HG02970 (cell line): ENCODE measurements at regions not wholly inside any gene's neighbourhood (a gene's known extent, or its start where the extent isn't known, plus 50 kb on each side); places are given as distances from the start of the nearest gene placed in this dataset.
"Not testable (repeated sequence)": the region's sequence is repeated elsewhere in the genome, so short reads cannot be mapped to it uniquely, and the experiment has no call there.

Experiments used
- ATAC-seq: cut with Tn5 transposase; IDR thresholded peaks from one replicate; pipeline ENCODE4 v1.9.1; 2021; ENCODE audit warnings: mild to moderate bottlenecking, moderate library complexity, moderate number of reproducible peaks; ENCODE audit not compliant: unreplicated experiment, low FRiP score

DNA sequence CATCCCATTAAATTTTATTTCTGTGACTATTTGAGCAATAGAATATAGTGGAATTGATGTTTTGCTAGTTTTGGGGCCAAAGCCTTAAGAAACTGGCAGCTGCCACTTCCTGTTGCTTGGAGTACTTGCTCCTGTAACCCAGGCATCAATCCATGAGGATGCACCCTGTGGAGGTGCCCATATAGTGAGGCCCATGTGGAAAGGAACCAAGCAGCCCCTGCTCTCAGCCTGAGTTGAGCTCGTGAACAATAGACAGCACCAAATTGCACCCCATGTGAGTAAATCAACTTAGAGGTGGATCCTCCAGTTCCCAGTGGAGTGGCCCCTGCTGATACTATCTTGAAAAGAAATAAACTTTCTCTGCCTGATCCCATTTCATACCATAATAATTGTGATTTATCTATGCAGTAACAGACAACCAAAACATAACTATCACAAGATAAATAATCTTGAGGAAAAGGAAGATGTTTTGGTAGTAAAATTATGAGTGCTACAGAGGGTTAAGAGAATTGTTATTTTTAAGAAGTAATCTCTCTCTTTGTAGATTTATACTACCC is 481.9 kb downstream of the TBC1D32 start:
- no peak for ATAC-seq

DNA sequence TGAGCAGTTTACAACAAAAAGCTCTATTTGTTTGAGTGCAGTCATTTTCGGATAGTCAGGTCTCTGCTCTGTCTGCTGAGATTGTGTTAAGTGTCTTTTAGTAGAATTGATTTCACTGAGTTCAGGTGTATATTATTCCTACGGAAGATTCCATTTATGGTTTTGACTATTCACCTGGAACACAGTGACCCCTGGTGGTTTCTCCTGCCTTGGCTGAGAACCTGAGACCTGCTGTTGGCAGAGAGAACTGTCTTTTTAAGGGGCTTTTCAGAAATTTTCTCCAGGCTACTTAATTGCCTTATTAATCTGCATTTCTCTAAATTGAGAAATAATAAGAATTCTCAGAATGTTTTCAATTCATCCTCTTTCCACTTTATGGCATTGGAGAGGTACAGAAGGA is 508.0 kb downstream of the TBC1D32 start:
- ATAC-seq: no peak

- no peak for ATAC-seq
Measured at GRCh38 chr6:120816794-120817193, 517.5 kb downstream of the TBC1D32 start.

- ATAC-seq: no peak
Measured at GRCh38 chr6:120805276-120805675, 529.0 kb downstream of the TBC1D32 start.

DNA sequence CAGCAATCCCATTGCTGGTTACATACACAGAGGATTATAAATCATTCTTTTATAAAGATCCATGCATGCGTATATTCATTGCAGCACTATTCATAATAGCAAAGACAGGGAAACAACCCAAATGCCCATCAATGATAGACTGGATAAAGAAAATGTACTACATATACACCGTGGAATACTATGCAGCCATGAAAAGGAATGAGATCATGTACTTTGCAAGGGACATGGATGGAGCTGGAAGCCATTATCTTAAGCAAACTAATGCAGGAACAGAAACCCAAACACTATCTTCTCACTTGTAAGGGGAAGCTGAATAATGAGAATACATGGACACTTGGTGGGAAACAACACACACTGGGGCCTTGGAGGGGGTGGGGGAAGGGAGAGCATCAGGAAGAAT is 529.7 kb downstream of the TBC1D32 start:
- ATAC-seq: no peak

GRCh38 chr6:120786682-120787081 is 547.6 kb downstream of the TBC1D32 start:
- ATAC-seq: no peak

DNA sequence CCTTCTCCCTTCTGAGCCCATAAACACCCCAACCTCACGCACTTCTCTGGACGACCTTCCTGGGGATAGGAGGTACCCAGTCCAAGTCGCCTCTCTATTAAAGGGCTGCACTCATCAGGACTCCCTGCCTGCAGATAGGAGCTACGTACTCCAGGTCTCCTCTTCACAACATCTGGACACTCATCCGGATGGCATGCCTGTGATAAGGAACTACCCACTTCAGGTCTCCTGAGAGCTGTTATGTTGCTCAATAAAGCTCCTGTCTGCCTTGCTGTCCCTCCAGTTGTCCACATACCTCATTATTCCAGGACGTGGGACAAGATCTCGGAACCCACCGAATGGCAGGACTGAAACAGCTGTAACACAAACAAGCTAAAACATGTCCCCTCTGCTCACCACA is 548.0 kb downstream of the TBC1D32 start:
- no peak for ATAC-seq

GRCh38 chr6:120785459-120786086 is 548.7 kb downstream of the TBC1D32 start:
- ATAC-seq: no peak

GRCh38 chr6:120779441-120779840 is 554.8 kb downstream of the TBC1D32 start:
- ATAC-seq: no peak

- ATAC-seq: no peak
Measured at GRCh38 chr6:120775698-120776097, 558.6 kb downstream of the TBC1D32 start.

DNA sequence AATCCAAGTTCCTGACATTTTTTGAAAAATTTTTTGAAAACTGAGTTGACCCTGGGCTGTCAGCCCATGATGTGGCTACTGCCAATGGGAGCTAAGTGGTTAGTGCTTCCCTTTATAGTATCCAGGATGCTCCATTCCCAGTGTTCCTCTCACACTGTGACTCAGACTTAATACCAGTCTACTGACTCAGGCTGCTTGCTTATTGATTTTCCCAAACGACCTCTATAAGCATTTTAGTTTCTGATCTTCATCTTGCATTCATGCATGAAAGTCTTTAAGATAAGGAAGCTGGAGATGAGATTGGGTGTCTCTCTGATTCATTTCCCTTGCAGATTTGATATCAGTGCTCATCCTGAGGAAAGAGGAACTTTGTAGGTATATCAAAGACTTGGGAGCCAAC is 560.0 kb downstream of the TBC1D32 start:
- ATAC-seq: no peak

GRCh38 chr6:120771019-120771418 is 563.3 kb downstream of the TBC1D32 start:
- ATAC-seq: no peak

DNA sequence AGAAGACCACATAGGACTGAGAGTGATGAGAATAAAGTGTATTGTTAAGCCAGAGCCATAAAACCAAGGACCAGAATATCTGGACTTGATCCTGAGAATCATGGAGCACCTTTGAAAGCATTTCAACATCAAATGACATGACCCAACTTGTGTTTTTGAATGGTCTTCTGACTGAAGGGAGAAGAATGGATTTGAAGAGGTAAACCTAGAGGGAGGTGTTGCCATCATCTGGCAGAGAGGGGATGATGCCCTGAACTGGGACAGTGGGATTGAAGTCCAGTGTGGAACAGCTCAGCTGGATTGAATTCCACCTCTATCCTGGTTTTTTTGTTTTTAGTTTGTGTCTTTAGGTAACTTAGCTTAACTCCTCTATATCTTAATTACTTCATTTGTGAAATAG is 570.0 kb downstream of the TBC1D32 start:
- ATAC-seq: no peak

- ATAC-seq: no peak
Measured at GRCh38 chr6:120759570-120759969, 574.7 kb downstream of the TBC1D32 start.

GRCh38 chr6:120748574-120748973 is 585.7 kb downstream of the TBC1D32 start:
- ATAC-seq: not testable (repeated sequence)

GRCh38 chr6:120736740-120737139 is 597.5 kb downstream of the TBC1D32 start:
- no peak for ATAC-seq

DNA sequence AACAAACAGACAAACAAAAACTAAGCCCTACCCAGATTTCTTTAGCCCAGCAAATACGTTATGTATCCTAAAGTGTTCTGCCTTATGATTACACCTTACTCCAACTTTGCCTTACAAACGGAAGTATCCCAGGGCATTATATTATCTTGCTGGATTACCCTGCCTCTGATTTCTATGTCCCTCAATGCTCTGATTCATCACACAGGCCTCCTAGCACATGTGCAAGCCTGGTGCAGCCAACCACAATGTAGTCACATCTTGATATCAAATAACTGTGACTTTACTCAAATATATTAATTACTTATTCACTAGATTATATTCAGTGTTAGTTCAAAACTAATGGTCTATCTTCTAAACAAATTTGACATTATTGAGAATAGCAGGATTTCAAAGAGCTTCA is 598.6 kb downstream of the TBC1D32 start:
- no peak for ATAC-seq

DNA sequence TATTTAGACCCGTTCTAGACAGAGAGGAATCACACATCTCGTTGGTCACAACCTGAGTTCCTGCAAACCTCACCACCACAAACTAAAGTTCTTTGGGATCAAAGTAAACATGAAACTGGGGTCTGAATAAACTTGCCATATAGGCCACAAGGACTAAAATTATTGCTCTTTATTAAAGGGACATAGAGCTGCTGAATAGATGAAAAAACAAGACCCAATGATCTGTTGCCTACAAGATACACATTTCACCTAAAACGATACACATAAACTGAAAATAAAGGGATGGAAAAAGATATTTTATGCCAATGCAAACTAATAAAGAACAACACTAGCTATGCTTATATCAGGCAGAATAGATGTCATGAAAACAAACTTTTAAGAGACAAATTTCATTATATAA is 623.0 kb downstream of the TBC1D32 start:
- no peak for ATAC-seq

DNA sequence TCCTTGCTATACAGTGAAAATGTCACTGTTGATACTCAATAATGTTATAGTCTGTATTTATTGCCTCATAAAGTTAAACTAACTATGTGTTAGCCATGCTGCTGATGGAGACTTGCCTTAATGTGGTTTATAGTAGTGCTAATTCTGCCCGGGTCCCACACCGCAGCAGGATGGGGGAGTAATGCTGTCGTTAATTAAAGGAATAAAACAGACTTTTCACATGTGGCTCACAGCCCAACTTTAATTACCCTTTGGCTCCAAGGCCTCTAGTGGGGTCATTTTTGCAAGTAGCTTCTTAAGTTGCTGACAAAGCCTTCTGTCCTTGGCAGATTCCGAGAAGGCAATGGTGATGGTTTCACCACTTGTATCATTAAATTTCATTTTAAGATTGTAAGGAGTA is 634.3 kb downstream of the TBC1D32 start:
- no peak for ATAC-seq

DNA sequence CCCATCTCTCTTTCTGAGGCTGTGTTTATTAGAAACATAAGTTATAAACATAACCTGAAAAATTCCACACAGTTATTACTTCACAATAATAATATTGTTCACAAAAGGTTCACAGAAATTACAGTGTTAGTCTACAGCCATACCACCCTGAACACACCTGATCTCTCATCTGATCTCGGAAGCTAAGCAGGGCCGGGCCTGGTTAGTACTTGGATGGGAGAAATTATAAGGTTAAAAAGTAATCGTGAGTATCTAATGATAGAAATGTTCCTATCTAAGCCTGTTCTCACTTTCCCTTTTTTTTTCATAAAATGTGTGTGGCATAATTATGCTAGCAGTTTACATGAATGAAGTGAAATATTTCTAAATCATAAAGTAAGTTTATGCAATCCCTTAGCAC is 647.8 kb downstream of the TBC1D32 start:
- no peak for ATAC-seq

- ATAC-seq: no peak
Measured at GRCh38 chr6:120682145-120682544, 652.1 kb downstream of the TBC1D32 start.

DNA sequence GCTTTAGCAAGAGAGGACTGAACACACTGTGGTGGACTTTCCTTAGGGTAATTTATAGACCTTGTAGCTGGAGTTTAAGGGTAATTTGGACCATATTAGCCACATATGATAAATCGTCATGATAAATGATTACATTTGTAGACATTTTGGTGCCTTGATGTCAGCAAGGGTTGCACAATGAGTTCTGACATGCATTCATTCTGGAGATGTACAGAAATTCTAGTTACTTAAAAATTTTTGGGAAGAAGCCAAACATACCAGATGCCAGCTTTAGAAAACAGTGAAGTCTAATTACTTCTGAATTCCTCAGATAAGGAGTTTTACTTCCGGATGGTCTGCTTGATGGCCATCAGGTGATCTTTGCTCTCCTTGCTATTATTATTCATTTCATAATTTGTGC is 653.1 kb downstream of the TBC1D32 start:
- ATAC-seq: no peak

- ATAC-seq: no peak
Measured at GRCh38 chr6:120675886-120676285, 658.4 kb downstream of the TBC1D32 start.
